ENCODE measurements at regions not wholly inside any gene's neighbourhood (a gene's known extent, or its start where the extent isn't known, plus 50 kb on each side); places are given as distances from the start of the nearest gene placed in this dataset.
"Not testable (repeated sequence)": the region's sequence is repeated elsewhere in the genome, so short reads cannot be mapped to it uniquely, and the experiment has no call there.

- Histone ChIP-seq H3K9me3 (no peaks in the 10 kb centered on the region), H3K4me3 (no peak overlapping the region), H3K27ac (no peak overlapping the region), H3K27me3 (no peaks in the 10 kb centered on the region), H3K36me3 (no peaks in the 10 kb centered on the region), H3K4me1 (no peaks in the 10 kb centered on the region)
- DNase-seq (ENCODE audit: low spot score in 2 of 2): no peak
- no peak for TF ChIP-seq CTCF (IDR thresholded peaks at IDR 0.05)
- intact Hi-C loops (cut with DNase I): no loop called here
Measured at GRCh38 chr5:39658866-39659265, 234.1 kb upstream of the DAB2 start.

GRCh38 chr5:39657943-39658342, 233.2 kb upstream of the DAB2 start:
- no peaks in the 10 kb centered on the region for H3K9me3 ChIP-seq
- no peak for DNase-seq (ENCODE audit: low spot score in 2 of 2)
- H3K36me3 ChIP-seq: no peaks in the 10 kb centered on the region
- H3K4me1 ChIP-seq: no peaks in the 10 kb centered on the region
- no peak for TF ChIP-seq CTCF (IDR thresholded peaks at IDR 0.05)
- H3K4me3 ChIP-seq: no peak overlapping the region
- no peaks in the 10 kb centered on the region for H3K27me3 ChIP-seq
- H3K27ac ChIP-seq: no peak overlapping the region
- intact Hi-C loops (cut with DNase I): no loop called here

GRCh38 chr5:39656600-39656999, 231.8 kb upstream of the DAB2 start:
- H3K27ac ChIP-seq: no peak overlapping the region
- TF ChIP-seq CTCF (IDR thresholded peaks at IDR 0.05): no peak
- no peak for DNase-seq (ENCODE audit: low spot score in 2 of 2)
- no peaks in the 10 kb centered on the region for H3K27me3 ChIP-seq
- H3K36me3 ChIP-seq: no peaks in the 10 kb centered on the region
- no peaks in the 10 kb centered on the region for H3K9me3 ChIP-seq
- H3K4me1 ChIP-seq: no peaks in the 10 kb centered on the region
- no peak overlapping the region for H3K4me3 ChIP-seq
- intact Hi-C loops (cut with DNase I): no loop called here

GRCh38 chr5:39654715-39655114, 229.9 kb upstream of the DAB2 start:
- Histone ChIP-seq H3K27me3 (no peaks in the 10 kb centered on the region), H3K36me3 (no peaks in the 10 kb centered on the region), H3K4me1 (no peaks in the 10 kb centered on the region), H3K27ac (no peak overlapping the region), H3K9me3 (no peaks in the 10 kb centered on the region), H3K4me3 (no peak overlapping the region)
- DNase-seq (ENCODE audit: low spot score in 2 of 2): no peak
- TF ChIP-seq CTCF (IDR thresholded peaks at IDR 0.05): no peak
- intact Hi-C loops (cut with DNase I): no loop called here

- H3K36me3 ChIP-seq; H3K27me3 ChIP-seq; H3K27ac ChIP-seq; H3K4me1 ChIP-seq; intact Hi-C loops (cut with DNase I); DNase-seq (ENCODE audit: low spot score in 2 of 2); H3K9me3 ChIP-seq; H3K4me3 ChIP-seq: not testable (repeated sequence)
Measured at GRCh38 chr5:39652481-39652880, 227.7 kb upstream of the DAB2 start.

GRCh38 chr5:39652036-39652435, 227.3 kb upstream of the DAB2 start:
- intact Hi-C loops (cut with DNase I): no loop called here
- no peak for TF ChIP-seq CTCF (IDR thresholded peaks at IDR 0.05)
- Histone ChIP-seq H3K27ac (no peak overlapping the region), H3K36me3 (no peaks in the 10 kb centered on the region), H3K4me3 (no peak overlapping the region), H3K4me1 (no peaks in the 10 kb centered on the region), H3K9me3 (no peaks in the 10 kb centered on the region), H3K27me3 (no peaks in the 10 kb centered on the region)
- no peak for DNase-seq (ENCODE audit: low spot score in 2 of 2)

Measured in ascending aorta (tissue), 2 donors.